Activated CD8-positive, alpha-beta memory T cell treated with anti-CD3 and anti-CD28 coated beads for 36 hours (primary cell): ENCODE measurements at regions not wholly inside any gene's neighbourhood (a gene's known extent, or its start where the extent isn't known, plus 50 kb on each side); places are given as distances from the start of the nearest gene placed in this dataset.

Experiments used
- CTCF ChIA-PET: fragments of 350-600 bp; sonication (Branson Sonifier 250); formaldehyde crosslinking; loops from one replicate; lab custom pipeline; 2021; ENCODE audit warnings: antibody characterized with exemption; lab: Charles Lee
- POLR2A ChIA-PET: fragments of 350-600 bp; sonication (Branson Sonifier 250); formaldehyde crosslinking; loops from one replicate; lab custom pipeline; 2021; ENCODE audit warnings: antibody characterized with exemption; lab: Charles Lee

- ChIA-PET CTCF (no interaction called here), POLR2A (no interaction called here)
Measured at GRCh38 chr14:104427131-104427851, 152.3 kb upstream of the C14orf180 start.

- ChIA-PET CTCF (no interaction called here), POLR2A (no interaction called here)
Measured at GRCh38 chr14:104428333-104428851, 151.2 kb upstream of the C14orf180 start.

GRCh38 chr14:104428860-104429259, 150.7 kb upstream of the C14orf180 start:
- POLR2A ChIA-PET: no interaction called here
- CTCF ChIA-PET: no interaction called here

- ChIA-PET POLR2A (no interaction called here), CTCF (no interaction called here)
Measured at GRCh38 chr14:104429291-104429861, 150.2 kb upstream of the C14orf180 start.

DNA sequence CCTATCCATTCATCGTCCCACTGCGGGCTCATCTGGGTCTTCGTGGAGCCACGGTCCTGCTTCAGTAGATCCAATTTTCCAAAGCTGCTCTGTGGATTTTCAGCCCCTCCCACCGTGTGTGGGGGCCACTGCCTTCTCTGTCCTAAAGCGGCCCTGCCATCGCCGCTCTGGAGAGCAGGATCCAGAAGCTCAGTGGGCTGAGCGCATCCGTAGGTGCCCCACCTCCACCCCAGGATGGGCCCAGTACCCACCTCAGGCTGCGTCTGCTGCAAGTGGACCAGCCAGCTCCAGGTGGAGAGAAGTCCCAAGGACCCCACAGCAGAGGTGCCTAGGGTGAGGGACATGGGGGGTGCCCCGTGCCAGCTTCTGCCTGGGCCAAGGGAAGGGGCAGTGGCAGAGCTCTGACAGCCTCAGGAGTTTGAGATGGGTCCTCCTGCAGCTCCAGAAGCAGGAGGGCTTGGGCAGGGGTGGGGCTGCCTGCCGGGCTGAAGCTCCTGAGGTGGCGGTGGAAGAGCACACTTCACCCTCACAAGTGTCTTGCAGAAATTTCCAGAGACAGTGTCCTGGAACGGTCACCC, 148.1 kb upstream of the C14orf180 start:
- POLR2A ChIA-PET: no interaction called here
- CTCF ChIA-PET: no interaction called here

DNA sequence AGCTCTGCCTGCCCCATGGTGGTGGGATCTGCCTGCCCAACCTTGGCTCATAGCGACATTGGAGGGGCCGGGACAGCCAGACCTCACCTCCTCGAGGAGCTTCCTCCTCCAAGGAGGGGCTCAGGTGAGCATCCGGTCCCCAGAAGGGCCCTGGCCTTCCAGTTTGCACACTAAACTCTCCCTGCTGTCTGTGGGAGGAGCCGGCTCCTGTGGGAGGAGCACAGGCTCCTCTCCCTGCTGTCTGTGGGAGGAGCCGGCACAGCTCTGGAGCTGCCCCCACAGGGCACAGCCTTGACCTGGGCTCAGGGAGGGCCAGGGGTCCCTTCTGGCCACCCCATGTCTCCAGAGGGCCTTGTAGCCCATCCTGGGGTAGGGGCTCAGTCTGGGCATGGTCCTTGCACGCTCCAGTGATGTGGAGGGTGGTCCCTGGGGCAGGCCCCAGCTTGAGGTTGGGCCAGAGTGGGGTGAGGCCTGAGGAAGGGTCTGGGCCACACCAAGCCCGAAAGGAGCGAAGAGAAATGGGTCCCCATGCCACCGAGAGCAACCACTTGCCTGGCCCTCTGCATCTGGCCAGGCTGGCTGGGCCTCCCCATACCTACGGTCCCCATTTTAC, 147.5 kb upstream of the C14orf180 start:
- ChIA-PET POLR2A (no interaction called here), CTCF (no interaction called here)

GRCh38 chr14:104432611-104433231, 146.8 kb upstream of the C14orf180 start:
- ChIA-PET POLR2A (no interaction called here), CTCF (no interaction called here)

GRCh38 chr14:104433401-104434213, 146.0 kb upstream of the C14orf180 start:
- POLR2A ChIA-PET: no interaction called here
- CTCF ChIA-PET: no interaction called here

- ChIA-PET POLR2A (no interaction called here), CTCF (no interaction called here)
Measured at GRCh38 chr14:104434214-104435076, 145.1 kb upstream of the C14orf180 start.

GRCh38 chr14:104435147-104436046, 144.2 kb upstream of the C14orf180 start:
- CTCF ChIA-PET: no interaction called here
- POLR2A ChIA-PET: no interaction called here

- POLR2A ChIA-PET: no interaction called here
- CTCF ChIA-PET: no interaction called here
Measured at GRCh38 chr14:104436047-104436591, 143.4 kb upstream of the C14orf180 start.

DNA sequence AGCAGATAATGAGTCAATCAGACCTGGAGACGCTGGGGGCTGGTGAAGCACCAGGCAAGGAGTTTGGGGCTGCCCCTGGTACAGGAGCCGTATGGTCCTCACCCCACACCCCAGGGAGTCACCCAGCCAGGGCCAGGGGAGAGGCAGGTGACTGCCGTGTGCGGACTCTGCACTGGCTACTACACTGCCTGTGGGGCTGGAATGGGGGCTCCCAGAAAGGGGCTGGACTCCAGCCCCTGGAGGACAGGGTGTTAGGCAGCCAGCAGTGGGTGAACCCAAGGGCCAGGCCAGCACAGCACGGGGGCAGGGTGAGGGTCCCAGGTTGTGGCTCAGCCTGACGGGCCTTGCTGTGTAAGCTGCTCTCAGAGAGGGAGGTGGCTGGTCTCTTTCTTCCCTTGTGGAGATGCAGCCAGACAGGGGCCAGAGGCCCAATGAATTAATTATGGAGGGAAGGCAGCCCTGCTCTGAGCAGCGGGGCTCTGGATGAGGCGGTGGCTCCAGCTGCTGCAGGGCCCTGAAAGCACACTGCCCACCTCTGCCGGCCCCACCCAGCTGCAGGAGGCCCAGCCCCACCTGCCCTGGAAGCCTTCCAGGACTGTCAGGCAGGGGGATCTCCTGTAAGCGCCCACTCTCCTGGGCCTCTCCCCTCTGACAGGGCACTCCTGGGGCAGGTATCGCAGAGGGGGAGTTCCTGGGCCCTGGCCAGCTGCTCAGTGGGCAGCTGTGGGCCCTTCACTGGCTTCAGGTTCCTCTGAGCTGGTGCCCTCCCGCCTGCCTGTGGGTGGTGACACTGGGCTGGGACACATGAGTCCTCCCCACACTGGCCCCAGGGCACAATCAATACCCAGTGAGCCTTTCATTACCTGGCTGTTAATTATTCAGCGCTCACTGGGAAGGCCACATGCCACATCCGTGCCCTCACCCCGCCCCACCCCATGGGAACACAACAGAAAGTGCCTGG, 142.5 kb upstream of the C14orf180 start:
- ChIA-PET CTCF (no interaction called here), POLR2A (no interaction called here)

GRCh38 chr14:104437703-104438102, 141.9 kb upstream of the C14orf180 start:
- POLR2A ChIA-PET: no interaction called here
- CTCF ChIA-PET: no interaction called here

- ChIA-PET POLR2A (no interaction called here), CTCF (no interaction called here)
Measured at GRCh38 chr14:104438166-104438887, 141.2 kb upstream of the C14orf180 start.

DNA sequence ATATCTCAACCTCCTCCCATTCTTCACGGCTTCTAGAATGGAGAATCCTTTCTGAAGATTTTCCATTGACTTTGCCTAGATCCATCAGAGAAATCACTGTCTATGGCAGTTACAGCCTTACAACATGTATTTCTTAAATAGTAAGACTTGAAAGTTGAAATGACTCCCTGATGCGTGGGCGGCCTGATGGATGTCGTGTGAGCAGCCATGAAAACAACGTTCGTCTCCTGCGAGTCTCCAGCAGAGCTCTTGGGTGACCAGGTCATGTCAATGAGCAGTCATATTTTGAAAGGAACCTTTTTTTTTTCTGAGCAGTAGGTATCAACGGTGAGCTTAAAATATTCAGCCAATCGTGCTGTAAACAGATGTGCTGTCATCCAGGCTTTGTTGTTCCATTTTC, 139.9 kb upstream of the C14orf180 start:
- ChIA-PET CTCF (no interaction called here), POLR2A (no interaction called here)
